ENCODE measurements at regions not wholly inside any gene's neighbourhood (a gene's known extent, or its start where the extent isn't known, plus 50 kb on each side); places are given as distances from the start of the nearest gene placed in this dataset.

GRCh38 chr9:134521817-134522501 lies 119.6 kb upstream of the COL5A1 start:
- no peaks in the 10 kb centered on the region for H3K4me1 ChIP-seq (replicated peaks in 1 of 2)
- intact Hi-C loops (cut with DNase I), result loop anchor here in 1 of 2 donors (10.0 kb wide), 1 partner anchor 113 kb away; no protein-coding TSS in a partner anchor
- TF ChIP-seq CTCF (IDR thresholded peaks at IDR 0.05) (no peak), POLR2A (IDR thresholded peaks at IDR 0.05) (no peak)
- no peak overlapping the region for H3K4me3 ChIP-seq
- WGBS, 4 donors, result 60 to 75% (median 71%) methylated on average over 10 to 25 of the region's 25 CpGs
- H3K9me3 ChIP-seq (replicated peaks in 1 of 3), result no peaks in the 10 kb centered on the region
- no peaks in the 10 kb centered on the region for H3K36me3 ChIP-seq (replicated peaks in 1 of 2)
- DNase-seq, result peak in 1 of 7 donors; percentile 23
- H3K27me3 ChIP-seq, result no peaks in the 10 kb centered on the region
- H3K27ac ChIP-seq, result no peak overlapping the region

DNA sequence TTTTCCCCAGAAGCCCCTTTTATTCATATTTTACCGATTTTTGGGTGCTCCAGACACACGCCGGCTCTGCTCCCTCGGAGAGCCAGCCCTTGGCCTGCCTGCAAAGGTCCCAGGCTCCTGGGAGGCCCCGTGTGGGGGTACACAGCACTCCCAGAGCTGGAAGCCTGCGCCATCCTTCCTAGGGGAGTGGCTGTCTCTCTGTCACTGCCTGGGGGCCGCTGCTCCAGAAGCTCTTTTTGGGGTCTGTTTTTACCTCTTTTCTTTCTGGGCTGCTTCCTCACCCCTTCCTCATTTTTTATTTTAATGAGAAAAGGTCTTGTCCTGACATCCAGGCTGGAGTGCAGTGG lies 119.1 kb upstream of the COL5A1 start:
- no peaks in the 10 kb centered on the region for H3K36me3 ChIP-seq (replicated peaks in 1 of 2)
- H3K27ac ChIP-seq, result no peak overlapping the region
- no peaks in the 10 kb centered on the region for H3K27me3 ChIP-seq
- DNase-seq, result no peak
- TF ChIP-seq CTCF (IDR thresholded peaks at IDR 0.05) (no peak), POLR2A (IDR thresholded peaks at IDR 0.05) (no peak)
- WGBS, 4 donors, result 61 to 89% (median 84%) methylated on average over 7 of the region's 7 CpGs
- H3K4me1 ChIP-seq (replicated peaks in 1 of 2), result no peaks in the 10 kb centered on the region
- H3K9me3 ChIP-seq (replicated peaks in 1 of 3), result no peaks in the 10 kb centered on the region
- intact Hi-C loops (cut with DNase I), result loop anchor here in 1 of 2 donors (10.0 kb wide), 1 partner anchor 112 kb away; no protein-coding TSS in a partner anchor
- no peak overlapping the region for H3K4me3 ChIP-seq

GRCh38 chr9:134522976-134523375 lies 118.6 kb upstream of the COL5A1 start:
- H3K36me3 ChIP-seq (replicated peaks in 1 of 2), result no peaks in the 10 kb centered on the region
- H3K4me3 ChIP-seq, result no peak overlapping the region
- no peaks in the 10 kb centered on the region for H3K9me3 ChIP-seq (replicated peaks in 1 of 3)
- 77 to 85% (median 79%) methylated on average over 11 of the region's 11 CpGs for WGBS, 4 donors
- no peak for DNase-seq
- H3K27ac ChIP-seq, result no peak overlapping the region
- no peaks in the 10 kb centered on the region for H3K4me1 ChIP-seq (replicated peaks in 1 of 2)
- no peak for TF ChIP-seq POLR2A (IDR thresholded peaks at IDR 0.05)
- TF ChIP-seq CTCF (IDR thresholded peaks at IDR 0.05), result no peak
- H3K27me3 ChIP-seq, result no peaks in the 10 kb centered on the region
- intact Hi-C loops (cut with DNase I), result loop anchor here in 1 of 2 donors (10.0 kb wide), 1 partner anchor 112 kb away; no protein-coding TSS in a partner anchor

DNA sequence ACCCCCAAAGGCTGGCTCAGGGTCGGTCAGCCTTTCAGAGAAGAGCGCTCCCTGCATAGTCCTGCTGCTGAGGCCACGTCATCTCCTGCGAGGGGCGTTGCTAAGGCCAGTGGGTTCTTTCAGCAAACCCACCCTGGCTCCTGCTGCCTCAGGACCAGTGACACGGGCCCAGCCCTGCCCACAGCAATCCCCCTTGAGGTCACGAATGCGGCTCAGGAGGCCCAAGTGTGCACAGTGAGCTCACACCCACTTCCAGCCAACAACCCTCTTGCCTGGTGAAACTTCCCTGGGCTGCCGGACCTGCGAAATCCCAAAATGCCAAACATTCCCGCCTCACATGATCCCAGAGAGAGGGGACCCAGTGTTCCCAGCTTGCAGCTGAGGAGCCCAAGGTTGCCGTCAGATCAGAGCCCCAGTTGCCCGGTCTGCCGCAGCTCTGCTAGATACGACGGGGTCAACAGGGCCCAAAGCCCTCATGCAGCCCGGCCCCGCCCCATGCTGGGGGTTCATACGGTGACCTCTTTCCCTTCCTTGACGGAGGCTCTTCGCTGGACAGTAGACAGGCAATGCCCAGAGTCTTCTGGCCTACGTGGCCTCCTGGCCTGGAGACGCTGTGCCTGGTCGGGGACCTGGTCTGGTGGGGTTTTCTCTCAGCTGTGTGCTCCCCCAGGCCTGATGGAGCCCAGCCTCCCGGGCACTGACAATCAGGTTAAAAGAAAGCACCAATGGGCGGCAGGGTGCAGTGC lies 116.4 kb upstream of the COL5A1 start:
- H3K9me3 ChIP-seq (replicated peaks in 1 of 3), result no peaks in the 10 kb centered on the region
- H3K4me3 ChIP-seq, result no peak overlapping the region
- H3K27ac ChIP-seq, result no peak overlapping the region
- no peak for DNase-seq
- H3K36me3 ChIP-seq (replicated peaks in 1 of 2), result no peaks in the 10 kb centered on the region
- no peaks in the 10 kb centered on the region for H3K4me1 ChIP-seq (replicated peaks in 1 of 2)
- intact Hi-C loops (cut with DNase I), result loop anchor here in 1 of 2 donors (10.0 kb wide), 1 partner anchor 110 kb away; no protein-coding TSS in a partner anchor
- TF ChIP-seq POLR2A (IDR thresholded peaks at IDR 0.05) (no peak), CTCF (IDR thresholded peaks at IDR 0.05) (no peak)
- H3K27me3 ChIP-seq, result no peaks in the 10 kb centered on the region
- 76 to 93% (median 90%) methylated on average over 4 to 26 of the region's 26 CpGs for WGBS, 4 donors
